Effector memory CD8-positive, alpha-beta T cell (primary cell): ENCODE measurements at regions not wholly inside any gene's neighbourhood (a gene's known extent, or its start where the extent isn't known, plus 50 kb on each side); places are given as distances from the start of the nearest gene placed in this dataset.

Experiments used
- ATAC-seq: fragments of 150-1000 bp; cut with Tn5 transposase; replicated peaks from 2 replicates; pipeline ENCODE4 v1.10.0; 2021; ENCODE audit warnings: mild to moderate bottlenecking, moderate library complexity
- DNase-seq, 3 experiments: peaks; one replicate each; pipeline ENCODE4 v3.0.0; 2021
- H3K27ac Mint-ChIP-seq, 2 donors: one replicate each; pipeline ENCODE4 v1.8.0; 2022; ENCODE audit warnings: mild to moderate bottlenecking in 2 of 2, mixed read lengths in 2 of 2, moderate library complexity in 2 of 2
- H3K27me3 Mint-ChIP-seq, 2 donors: one replicate each; pipeline ENCODE4 v1.8.0; 2022; ENCODE audit warnings: mixed read lengths in 2 of 2
- H3K36me3 Mint-ChIP-seq: one replicate; pipeline ENCODE4 v1.8.0; 2022; ENCODE audit warnings: mild to moderate bottlenecking, moderate library complexity, mixed read lengths; ENCODE audit not compliant: insufficient read depth
- H3K4me1 Mint-ChIP-seq, 2 donors: one replicate each; pipeline ENCODE4 v1.8.0; 2022; ENCODE audit warnings: low read depth in 2 of 2, mixed read lengths in 2 of 2
- H3K4me3 Mint-ChIP-seq, 2 donors: one replicate each; pipeline ENCODE4 v1.8.0; 2022; ENCODE audit warnings: mild to moderate bottlenecking in 2 of 2, mixed read lengths in 2 of 2, moderate library complexity in 2 of 2
- H3K9me3 Mint-ChIP-seq, 2 donors: one replicate each; pipeline ENCODE4 v1.8.0; 2022; ENCODE audit warnings: mixed read lengths in 2 of 2

GRCh38 chr2:217325816-217326215, 466.0 kb upstream of the TNP1 start:
- Mint-ChIP-seq H3K9me3 (peaks cover 1 to 8% of the 10 kb centered on the region in 2 donors), H3K27me3 (peaks cover 0 to 6% of the 10 kb centered on the region in 2 donors), H3K36me3 (no peaks in the 10 kb centered on the region), H3K4me1 (no peaks in the 10 kb centered on the region), H3K4me3 (no peak overlapping the region), H3K27ac (no peak overlapping the region)
- DNase-seq: no peak
- ATAC-seq: no peak

GRCh38 chr2:217325251-217325650, 465.4 kb upstream of the TNP1 start:
- DNase-seq: no peak
- Mint-ChIP-seq H3K27ac (no peak overlapping the region), H3K4me3 (no peak overlapping the region), H3K27me3 (peaks cover 0 to 6% of the 10 kb centered on the region in 2 donors), H3K36me3 (no peaks in the 10 kb centered on the region), H3K4me1 (no peaks in the 10 kb centered on the region), H3K9me3 (peaks cover 1 to 8% of the 10 kb centered on the region in 2 donors)
- ATAC-seq: no peak

- Mint-ChIP-seq H3K9me3 (no peaks in the 10 kb centered on the region), H3K36me3 (no peaks in the 10 kb centered on the region), H3K4me3 (no peak overlapping the region), H3K27ac (no peak overlapping the region), H3K4me1 (peaks cover 4 to 6% of the 10 kb centered on the region in 2 donors), H3K27me3 (no peaks in the 10 kb centered on the region)
- ATAC-seq (no peak), DNase-seq (no peak)
Observed at GRCh38 chr2:217316743-217317142, 456.9 kb upstream of the TNP1 start.

- no peaks in the 10 kb centered on the region for H3K27me3 Mint-ChIP-seq
- no peak for DNase-seq
- H3K27ac Mint-ChIP-seq: no peak overlapping the region
Observed at GRCh38 chr2:217314021-217314460, 454.2 kb upstream of the TNP1 start.

GRCh38 chr2:217313386-217313785, 453.5 kb upstream of the TNP1 start:
- ATAC-seq: no peak
- no peak overlapping the region for H3K4me3 Mint-ChIP-seq
- H3K27me3 Mint-ChIP-seq: no peaks in the 10 kb centered on the region

More at GRCh38 chr2:217314021-217314460, 454.2 kb upstream of the TNP1 start:
- Mint-ChIP-seq H3K4me3 (no peak overlapping the region), H3K9me3 (peaks cover 0 to 2% of the 10 kb centered on the region in 2 donors), H3K36me3 (no peaks in the 10 kb centered on the region), H3K4me1 (peaks cover 4 to 6% of the 10 kb centered on the region in 2 donors)
- ATAC-seq: no peak

GRCh38 chr2:217309056-217309455, 449.2 kb upstream of the TNP1 start:
- no peaks in the 10 kb centered on the region for H3K27me3 Mint-ChIP-seq
- DNase-seq (no peak), ATAC-seq (no peak)
- no peak overlapping the region for H3K27ac Mint-ChIP-seq
- no peaks in the 10 kb centered on the region for H3K4me1 Mint-ChIP-seq
- H3K4me3 Mint-ChIP-seq: no peak overlapping the region
- no peaks in the 10 kb centered on the region for H3K36me3 Mint-ChIP-seq
- peaks cover 2 to 10% of the 10 kb centered on the region in 2 donors for H3K9me3 Mint-ChIP-seq

More at GRCh38 chr2:217313386-217313785, 453.5 kb upstream of the TNP1 start:
- no peak for DNase-seq
- Mint-ChIP-seq H3K9me3 (peaks cover 2 to 3% of the 10 kb centered on the region in 2 donors), H3K4me1 (peaks cover 4 to 6% of the 10 kb centered on the region in 2 donors), H3K27ac (no peak overlapping the region), H3K36me3 (no peaks in the 10 kb centered on the region)

- Mint-ChIP-seq H3K4me3 (no peak overlapping the region), H3K36me3 (no peaks in the 10 kb centered on the region), H3K27me3 (no peaks in the 10 kb centered on the region), H3K27ac (no peak overlapping the region), H3K9me3 (peaks cover 2 to 10% of the 10 kb centered on the region in 2 donors), H3K4me1 (no peaks in the 10 kb centered on the region)
- ATAC-seq: no peak
- no peak for DNase-seq
Observed at GRCh38 chr2:217307023-217307422, 447.2 kb upstream of the TNP1 start.

GRCh38 chr2:217305882-217306281, 446.0 kb upstream of the TNP1 start:
- DNase-seq (no peak), ATAC-seq (no peak)
- Mint-ChIP-seq H3K36me3 (no peaks in the 10 kb centered on the region), H3K9me3 (peaks cover 2 to 10% of the 10 kb centered on the region in 2 donors), H3K4me3 (no peak overlapping the region), H3K4me1 (no peaks in the 10 kb centered on the region), H3K27me3 (no peaks in the 10 kb centered on the region), H3K27ac (no peak overlapping the region)

- H3K27me3 Mint-ChIP-seq: no peaks in the 10 kb centered on the region
- H3K4me3 Mint-ChIP-seq: no peak overlapping the region
- peaks cover 0 to 10% of the 10 kb centered on the region in 2 donors for H3K9me3 Mint-ChIP-seq
- DNase-seq: no peak
- H3K36me3 Mint-ChIP-seq: no peaks in the 10 kb centered on the region
- no peak overlapping the region for H3K27ac Mint-ChIP-seq
- H3K4me1 Mint-ChIP-seq: no peaks in the 10 kb centered on the region
- no peak for ATAC-seq
Observed at GRCh38 chr2:217304582-217304981, 444.7 kb upstream of the TNP1 start.

GRCh38 chr2:217302856-217303255, 443.0 kb upstream of the TNP1 start:
- no peak for ATAC-seq
- no peaks in the 10 kb centered on the region for H3K27me3 Mint-ChIP-seq
- H3K4me3 Mint-ChIP-seq: no peak overlapping the region
- no peaks in the 10 kb centered on the region for H3K36me3 Mint-ChIP-seq
- H3K9me3 Mint-ChIP-seq: peaks cover 0 to 4% of the 10 kb centered on the region in 2 donors
- H3K4me1 Mint-ChIP-seq: no peaks in the 10 kb centered on the region
- H3K27ac Mint-ChIP-seq: no peak overlapping the region
- DNase-seq: no peak

GRCh38 chr2:217301142-217301925, 441.5 kb upstream of the TNP1 start:
- H3K9me3 Mint-ChIP-seq: peaks cover 0 to 4% of the 10 kb centered on the region in 2 donors
- H3K4me3 Mint-ChIP-seq: no peak overlapping the region
- H3K4me1 Mint-ChIP-seq: no peaks in the 10 kb centered on the region
- no peaks in the 10 kb centered on the region for H3K27me3 Mint-ChIP-seq
- H3K27ac Mint-ChIP-seq: no peak overlapping the region
- DNase-seq: no peak
- H3K36me3 Mint-ChIP-seq: no peaks in the 10 kb centered on the region
- no peak for ATAC-seq

GRCh38 chr2:217299590-217299989, 439.7 kb upstream of the TNP1 start:
- no peak for ATAC-seq
- no peak for DNase-seq
- H3K4me3 Mint-ChIP-seq: no peak overlapping the region
- H3K9me3 Mint-ChIP-seq: no peaks in the 10 kb centered on the region
- no peaks in the 10 kb centered on the region for H3K36me3 Mint-ChIP-seq
- no peak overlapping the region for H3K27ac Mint-ChIP-seq
- H3K4me1 Mint-ChIP-seq: no peaks in the 10 kb centered on the region
- no peaks in the 10 kb centered on the region for H3K27me3 Mint-ChIP-seq

- Mint-ChIP-seq H3K27me3 (peaks cover 0 to 7% of the 10 kb centered on the region in 2 donors), H3K4me3 (no peak overlapping the region), H3K36me3 (no peaks in the 10 kb centered on the region), H3K9me3 (no peaks in the 10 kb centered on the region), H3K4me1 (no peaks in the 10 kb centered on the region), H3K27ac (no peak overlapping the region)
- DNase-seq: no peak
- ATAC-seq: no peak
Observed at GRCh38 chr2:217297096-217297495, 437.2 kb upstream of the TNP1 start.

- no peak overlapping the region for H3K27ac Mint-ChIP-seq
- no peak for DNase-seq
- no peak for ATAC-seq
- H3K27me3 Mint-ChIP-seq: peaks cover 0 to 7% of the 10 kb centered on the region in 2 donors
- no peak overlapping the region for H3K4me3 Mint-ChIP-seq
- no peaks in the 10 kb centered on the region for H3K4me1 Mint-ChIP-seq
- H3K9me3 Mint-ChIP-seq: no peaks in the 10 kb centered on the region
- no peaks in the 10 kb centered on the region for H3K36me3 Mint-ChIP-seq
Observed at GRCh38 chr2:217294818-217295217, 435.0 kb upstream of the TNP1 start.
